ENCODE measurements at regions not wholly inside any gene's neighbourhood (a gene's known extent, or its start where the extent isn't known, plus 50 kb on each side); places are given as distances from the start of the nearest gene placed in this dataset.

- DNase-seq: no peak
- Histone ChIP-seq H3K4me1 (ENCODE audit: insufficient read depth, low read length) (no peaks in the 10 kb centered on the region), H3K27me3 (ENCODE audit: insufficient read depth, low read length, poor library complexity, severe bottlenecking) (no peaks in the 10 kb centered on the region), H3K4me3 (ENCODE audit: low read length) (no peak overlapping the region), H3K36me3 (ENCODE audit: insufficient read depth, low read length) (no peaks in the 10 kb centered on the region), H3K27ac (ENCODE audit: low read depth, low read length) (no peak overlapping the region), H3K9me3 (ENCODE audit: low read length) (no peaks in the 10 kb centered on the region)
- Mint-ChIP-seq H3K4me3 (no peak overlapping the region), H3K36me3 (no peaks in the 10 kb centered on the region), H3K4me1 (no peaks in the 10 kb centered on the region), H3K27me3 (peaks cover 6 to 31% of the 10 kb centered on the region in 2 donors), H3K27ac (no peak overlapping the region), H3K9me3 (no peaks in the 10 kb centered on the region)
- POLR2A ChIA-PET: no interaction called here
- CTCF ChIA-PET: interaction anchor here (2.0 kb wide), 1 partner anchor 116 kb away, joined by 7 read pairs; no protein-coding TSS in a partner anchor
These were observed 52.3 kb upstream of the KLHL25 start for GRCh38 chr15:85847031-85847430.

GRCh38 chr15:85849946-85850345 lies 55.2 kb upstream of the KLHL25 start:
- H3K4me3 ChIP-seq (ENCODE audit: low read length): no peak overlapping the region
- POLR2A ChIA-PET: no interaction called here
- H3K4me1 ChIP-seq (ENCODE audit: insufficient read depth, low read length): no peaks in the 10 kb centered on the region
- H3K9me3 ChIP-seq (ENCODE audit: low read length): no peaks in the 10 kb centered on the region
- H3K4me3 Mint-ChIP-seq: no peak overlapping the region
- H3K27ac Mint-ChIP-seq: peak overlapping the region in 1 of 8 donors; percentile 25
- H3K4me1 Mint-ChIP-seq: peaks cover 0 to 4% (median 3%) of the 10 kb centered on the region in 3 donors
- CTCF ChIA-PET: interaction anchor here (1.1 kb wide), 1 partner anchor 11 kb away, joined by 3 read pairs; no protein-coding TSS in a partner anchor
- no peaks in the 10 kb centered on the region for H3K27me3 ChIP-seq (ENCODE audit: insufficient read depth, low read length, poor library complexity, severe bottlenecking)
- no peak overlapping the region for H3K27ac ChIP-seq (ENCODE audit: low read depth, low read length)
- H3K9me3 Mint-ChIP-seq: no peaks in the 10 kb centered on the region
- H3K27me3 Mint-ChIP-seq: peaks cover 2 to 37% of the 10 kb centered on the region in 2 donors
- H3K36me3 Mint-ChIP-seq: no peaks in the 10 kb centered on the region
- DNase-seq: no peak
- no peaks in the 10 kb centered on the region for H3K36me3 ChIP-seq (ENCODE audit: insufficient read depth, low read length)

GRCh38 chr15:85852969-85853368 lies 58.2 kb upstream of the KLHL25 start:
- Mint-ChIP-seq H3K27me3 (peaks cover 10 to 40% of the 10 kb centered on the region in 2 donors), H3K27ac (no peak overlapping the region), H3K36me3 (no peaks in the 10 kb centered on the region), H3K4me1 (peaks cover 0 to 4% (median 3%) of the 10 kb centered on the region in 3 donors), H3K9me3 (no peaks in the 10 kb centered on the region), H3K4me3 (no peak overlapping the region)
- no peak overlapping the region for H3K4me3 ChIP-seq (ENCODE audit: low read length)
- H3K9me3 ChIP-seq (ENCODE audit: low read length): no peaks in the 10 kb centered on the region
- H3K36me3 ChIP-seq (ENCODE audit: insufficient read depth, low read length): no peaks in the 10 kb centered on the region
- H3K4me1 ChIP-seq (ENCODE audit: insufficient read depth, low read length): no peaks in the 10 kb centered on the region
- H3K27ac ChIP-seq (ENCODE audit: low read depth, low read length): no peak overlapping the region
- H3K27me3 ChIP-seq (ENCODE audit: insufficient read depth, low read length, poor library complexity, severe bottlenecking): peaks cover 6% of the 10 kb centered on the region
- CTCF ChIA-PET: interaction anchor here (1.3 kb wide), 1 partner anchor 13 kb away, joined by 4 read pairs; no protein-coding TSS in a partner anchor
- DNase-seq: no peak
- POLR2A ChIA-PET: no interaction called here

DNA sequence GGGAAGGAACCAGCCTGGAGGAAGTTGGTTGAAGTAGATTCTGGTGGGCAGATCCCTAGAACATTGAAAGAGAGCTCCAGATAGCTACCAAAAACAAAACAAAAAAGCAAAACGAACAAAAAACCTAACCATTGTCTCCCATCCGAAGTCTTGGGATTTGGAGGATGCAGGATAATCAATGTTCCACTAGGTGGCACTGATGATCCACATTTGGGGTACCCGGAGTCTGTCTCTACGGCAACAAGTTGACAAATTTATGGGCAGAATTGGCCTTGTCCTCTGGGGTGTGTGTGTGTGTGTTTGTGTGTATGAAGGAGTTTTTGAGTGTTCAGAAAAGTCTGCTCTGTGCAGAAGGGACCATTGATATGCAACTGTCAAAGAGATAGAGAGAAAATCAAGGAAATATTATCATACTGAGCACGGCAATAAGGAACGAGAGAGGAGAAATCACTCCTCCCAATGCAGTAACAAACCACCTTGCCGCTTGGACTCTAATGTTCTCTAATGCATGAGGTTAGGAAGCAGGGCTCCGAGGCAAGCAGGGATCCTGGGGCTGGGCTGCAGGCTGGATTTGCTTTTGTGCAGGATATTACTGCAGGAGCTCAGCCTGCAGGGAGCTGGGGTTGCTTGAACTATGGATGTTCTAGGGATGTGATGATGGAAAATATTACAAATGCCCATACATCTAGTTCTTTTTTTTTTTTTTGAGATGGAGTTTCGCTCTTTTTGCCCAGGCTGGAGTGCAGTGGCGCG lies 59.8 kb upstream of the KLHL25 start:
- Mint-ChIP-seq H3K9me3 (no peaks in the 10 kb centered on the region), H3K4me3 (no peak overlapping the region), H3K27me3 (peaks cover 12 to 46% of the 10 kb centered on the region in 2 donors), H3K4me1 (peaks cover 6 to 8% (median 8%) of the 10 kb centered on the region in 3 donors), H3K27ac (no peak overlapping the region), H3K36me3 (no peaks in the 10 kb centered on the region)
- POLR2A ChIA-PET: no interaction called here
- Histone ChIP-seq H3K4me3 (ENCODE audit: low read length) (no peak overlapping the region), H3K36me3 (ENCODE audit: insufficient read depth, low read length) (no peaks in the 10 kb centered on the region), H3K4me1 (ENCODE audit: insufficient read depth, low read length) (peaks cover 4% of the 10 kb centered on the region), H3K27me3 (ENCODE audit: insufficient read depth, low read length, poor library complexity, severe bottlenecking) (peaks cover 6% of the 10 kb centered on the region), H3K9me3 (ENCODE audit: low read length) (no peaks in the 10 kb centered on the region), H3K27ac (ENCODE audit: low read depth, low read length) (no peak overlapping the region)
- CTCF ChIA-PET: interaction anchor here (0.7 to 1.3 kb wide), 5 partner anchors 10 to 125 kb away, joined by 3 to 6 read pairs (median 3); no protein-coding TSS in a partner anchor
- DNase-seq: peak in 4 of 5 donors; percentile 28 to 54 (median 46)

DNA sequence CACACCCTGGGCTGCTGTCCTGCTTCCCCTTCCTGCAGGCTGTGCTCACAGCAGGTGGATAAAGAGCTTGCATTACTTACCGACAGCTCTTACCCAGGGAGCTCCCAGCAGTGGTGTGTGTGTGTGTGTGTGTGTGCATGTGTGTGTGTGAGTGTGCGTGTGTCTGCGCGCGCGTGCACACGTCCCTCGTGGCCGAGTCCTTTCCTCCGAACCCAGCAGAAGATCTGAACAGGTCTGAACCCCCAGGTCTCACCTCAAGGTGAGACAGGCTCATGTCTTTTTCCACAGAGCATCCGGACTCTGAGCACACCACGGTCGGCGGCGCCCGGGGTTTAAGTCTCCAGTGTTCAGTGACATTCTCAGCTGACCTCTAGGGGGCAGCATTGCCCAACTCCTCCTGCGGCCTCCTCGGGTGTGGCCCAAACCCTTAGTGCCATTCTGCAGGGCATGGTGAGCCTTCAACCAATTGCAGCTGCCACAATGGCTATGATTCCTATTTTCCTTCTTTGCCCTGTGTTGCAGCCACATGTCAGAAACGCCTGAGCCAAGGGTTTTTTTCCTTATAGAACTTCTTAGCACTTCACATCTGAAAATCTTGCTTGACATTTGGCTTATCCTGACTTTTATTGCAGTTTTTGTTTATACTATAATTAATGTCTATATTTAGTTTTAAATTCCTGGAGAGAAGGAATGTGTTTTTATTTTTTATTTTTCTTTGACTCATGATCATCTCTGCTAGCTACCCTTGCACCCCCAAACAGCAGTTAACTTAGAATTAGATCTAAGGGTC lies 64.1 kb upstream of the KLHL25 start:
- Histone ChIP-seq H3K9me3 (ENCODE audit: low read length) (no peaks in the 10 kb centered on the region), H3K4me3 (ENCODE audit: low read length) (no peak overlapping the region), H3K4me1 (ENCODE audit: insufficient read depth, low read length) (peaks cover 4% of the 10 kb centered on the region), H3K36me3 (ENCODE audit: insufficient read depth, low read length) (no peaks in the 10 kb centered on the region), H3K27me3 (ENCODE audit: insufficient read depth, low read length, poor library complexity, severe bottlenecking) (peaks cover 6% of the 10 kb centered on the region), H3K27ac (ENCODE audit: low read depth, low read length) (no peak overlapping the region)
- CTCF ChIA-PET: interaction anchor here (0.9 to 1.9 kb wide), 4 partner anchors 11 to 84 kb away, joined by 3 to 4 read pairs (median 3); no protein-coding TSS in a partner anchor
- POLR2A ChIA-PET: no interaction called here
- Mint-ChIP-seq H3K27me3 (peaks cover 10 to 29% of the 10 kb centered on the region in 2 donors), H3K9me3 (no peaks in the 10 kb centered on the region), H3K27ac (peak overlapping the region in 1 of 8 donors; percentile 84), H3K4me3 (peak overlapping the region in 5 of 7 donors; percentile 41 to 70 (median 61)), H3K36me3 (no peaks in the 10 kb centered on the region), H3K4me1 (peaks cover 6 to 8% (median 8%) of the 10 kb centered on the region in 3 donors)
- peak; percentile 55 to 78 (median 60) for DNase-seq

DNA sequence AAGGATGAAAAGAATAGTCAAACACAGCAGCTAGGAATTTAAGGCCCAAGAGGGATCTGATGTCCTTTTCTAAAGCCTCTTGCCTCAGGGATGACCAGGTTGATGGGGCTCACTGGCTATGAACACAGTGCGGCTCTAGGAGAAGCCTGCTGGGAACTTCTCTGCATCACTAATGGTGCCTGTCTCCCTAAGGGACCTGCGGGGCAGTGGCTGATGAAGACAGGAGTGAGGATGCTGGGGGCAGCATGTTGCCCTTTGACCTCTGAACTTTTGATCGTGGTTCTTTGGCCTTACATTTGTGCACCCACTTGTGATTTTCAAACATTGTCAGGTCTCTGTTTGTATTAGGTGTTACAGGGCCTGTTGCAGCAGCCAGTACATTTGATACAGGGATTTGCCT lies 64.9 kb upstream of the KLHL25 start:
- ChIA-PET CTCF (interaction anchor here (1.9 kb wide), 1 partner anchor 85 kb away, joined by 3 read pairs; no protein-coding TSS in a partner anchor), POLR2A (no interaction called here)
- no peaks in the 10 kb centered on the region for H3K36me3 ChIP-seq (ENCODE audit: insufficient read depth, low read length)
- H3K27ac ChIP-seq (ENCODE audit: low read depth, low read length): no peak overlapping the region
- H3K9me3 Mint-ChIP-seq: no peaks in the 10 kb centered on the region
- DNase-seq: no peak
- peaks cover 10 to 24% of the 10 kb centered on the region in 2 donors for H3K27me3 Mint-ChIP-seq
- H3K4me3 ChIP-seq (ENCODE audit: low read length): no peak overlapping the region
- H3K36me3 Mint-ChIP-seq: no peaks in the 10 kb centered on the region
- H3K27ac Mint-ChIP-seq: no peak overlapping the region
- peaks cover 4% of the 10 kb centered on the region for H3K4me1 ChIP-seq (ENCODE audit: insufficient read depth, low read length)
- H3K27me3 ChIP-seq (ENCODE audit: insufficient read depth, low read length, poor library complexity, severe bottlenecking): peaks cover 6% of the 10 kb centered on the region
- no peaks in the 10 kb centered on the region for H3K9me3 ChIP-seq (ENCODE audit: low read length)
- H3K4me1 Mint-ChIP-seq: peaks cover 3 to 8% (median 4%) of the 10 kb centered on the region in 3 donors
- H3K4me3 Mint-ChIP-seq: no peak overlapping the region

DNA sequence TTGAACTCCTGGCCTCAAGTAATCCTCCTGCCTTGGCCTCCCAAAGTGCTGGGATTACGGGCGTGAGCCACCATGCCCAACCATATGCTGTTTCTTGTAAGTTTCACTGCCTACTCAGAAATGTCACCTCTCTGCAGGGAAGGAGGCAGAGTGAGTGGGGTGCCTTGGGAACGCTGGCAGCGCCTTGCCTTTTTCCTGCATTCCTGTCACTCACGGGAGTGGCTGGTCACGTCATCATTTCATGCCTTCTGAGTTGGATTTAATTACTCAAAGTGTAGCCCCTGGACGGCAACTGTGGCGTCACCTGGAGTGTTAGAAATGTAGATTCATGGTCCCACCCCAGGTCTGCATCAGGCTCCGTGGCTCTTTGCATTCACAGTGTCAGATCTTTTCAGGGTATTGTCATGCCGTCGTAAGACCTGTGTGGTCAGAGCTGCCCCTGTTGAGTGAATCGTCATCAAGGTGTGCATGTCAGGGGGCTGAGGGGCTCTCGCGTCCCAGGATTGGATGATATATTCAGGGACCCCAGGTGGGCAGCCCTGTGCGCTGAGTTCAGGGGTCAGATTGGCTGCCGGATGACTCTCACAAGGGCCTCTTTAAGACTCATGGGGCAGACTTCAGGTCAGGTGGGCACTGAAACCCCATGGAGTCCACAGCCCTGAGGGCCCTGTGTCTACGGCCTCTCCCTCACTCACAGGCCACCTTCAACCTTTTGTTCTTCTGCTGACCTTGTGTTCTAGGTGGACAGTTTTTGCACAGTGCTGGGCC lies 65.9 kb upstream of the KLHL25 start:
- ChIA-PET CTCF (interaction anchor here (1.5 kb wide), 1 partner anchor 10 kb away, joined by 3 read pairs; no protein-coding TSS in a partner anchor), POLR2A (no interaction called here)
- no peak for DNase-seq
- Histone ChIP-seq H3K36me3 (ENCODE audit: insufficient read depth, low read length) (no peaks in the 10 kb centered on the region), H3K4me3 (ENCODE audit: low read length) (no peak overlapping the region), H3K27me3 (ENCODE audit: insufficient read depth, low read length, poor library complexity, severe bottlenecking) (peaks cover 6% of the 10 kb centered on the region), H3K9me3 (ENCODE audit: low read length) (no peaks in the 10 kb centered on the region), H3K27ac (ENCODE audit: low read depth, low read length) (no peak overlapping the region), H3K4me1 (ENCODE audit: insufficient read depth, low read length) (peaks cover 4% of the 10 kb centered on the region)
- Mint-ChIP-seq H3K4me1 (peaks cover 3 to 12% (median 5%) of the 10 kb centered on the region in 3 donors), H3K36me3 (no peaks in the 10 kb centered on the region), H3K4me3 (no peak overlapping the region), H3K27ac (no peak overlapping the region), H3K9me3 (no peaks in the 10 kb centered on the region), H3K27me3 (peaks cover 10 to 22% of the 10 kb centered on the region in 2 donors)
